ENCODE measurements at regions not wholly inside any gene's neighbourhood (a gene's known extent, or its start where the extent isn't known, plus 50 kb on each side); places are given as distances from the start of the nearest gene placed in this dataset.
"Not testable (repeated sequence)": the region's sequence is repeated elsewhere in the genome, so short reads cannot be mapped to it uniquely, and the experiment has no call there.

DNA sequence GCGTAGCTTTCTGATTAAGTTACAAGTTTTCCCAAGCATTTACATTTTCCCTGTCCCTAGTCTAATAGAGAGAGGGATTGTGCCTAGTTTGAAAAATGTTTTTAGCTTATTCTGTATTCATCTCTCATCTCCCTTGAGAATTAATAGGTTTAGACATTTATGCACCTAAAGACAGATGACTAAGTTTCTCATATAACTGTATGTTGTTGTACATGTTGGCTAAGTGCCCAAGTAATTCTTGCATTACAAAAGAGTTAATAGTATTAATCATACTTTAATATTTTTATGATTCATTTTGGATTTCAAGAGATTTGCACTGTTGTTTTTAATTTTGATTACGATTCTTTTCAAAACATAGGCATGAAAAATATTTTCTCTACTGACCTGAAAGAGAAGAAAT lies 109.0 kb upstream of the TBL1XR1 start:
- no peak for DNase-seq

DNA sequence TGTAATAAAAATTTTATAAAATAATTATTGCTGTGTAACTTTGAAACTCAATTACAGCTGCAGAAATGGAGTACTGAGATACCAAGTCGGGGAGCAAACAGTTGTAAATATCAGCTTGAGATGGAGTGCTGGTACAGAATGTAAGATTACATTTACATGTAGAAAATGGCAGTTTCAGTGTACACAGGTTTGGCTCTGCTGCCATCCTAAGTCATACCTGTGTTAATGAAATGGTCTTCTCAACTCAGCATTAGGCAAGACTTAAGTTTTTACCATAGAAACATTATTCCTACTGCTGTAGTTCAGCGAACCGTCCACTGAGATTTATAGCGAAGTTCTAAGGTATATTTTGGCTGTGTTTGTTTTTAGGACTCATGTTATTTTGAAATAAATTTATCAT lies 110.1 kb upstream of the TBL1XR1 start:
- no peak for DNase-seq

DNA sequence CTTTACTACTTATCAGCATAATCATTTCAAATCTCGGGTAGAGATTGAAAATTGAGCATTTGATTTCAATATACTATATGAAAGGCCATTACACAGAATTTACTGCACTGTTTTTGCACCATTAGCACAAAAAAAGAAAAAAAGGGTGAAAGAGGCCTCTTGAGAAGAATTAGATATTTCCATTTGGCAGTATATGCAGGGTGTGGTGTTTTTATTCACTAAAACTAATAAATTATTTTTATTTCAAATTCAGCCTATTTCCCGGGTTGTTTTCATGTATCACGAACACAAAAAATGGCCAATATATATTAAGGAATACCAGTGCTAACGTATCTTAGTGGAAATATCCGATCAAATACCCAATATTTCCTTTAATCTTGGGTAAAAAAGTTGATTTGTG lies 110.5 kb upstream of the TBL1XR1 start:
- no peak for DNase-seq

DNA sequence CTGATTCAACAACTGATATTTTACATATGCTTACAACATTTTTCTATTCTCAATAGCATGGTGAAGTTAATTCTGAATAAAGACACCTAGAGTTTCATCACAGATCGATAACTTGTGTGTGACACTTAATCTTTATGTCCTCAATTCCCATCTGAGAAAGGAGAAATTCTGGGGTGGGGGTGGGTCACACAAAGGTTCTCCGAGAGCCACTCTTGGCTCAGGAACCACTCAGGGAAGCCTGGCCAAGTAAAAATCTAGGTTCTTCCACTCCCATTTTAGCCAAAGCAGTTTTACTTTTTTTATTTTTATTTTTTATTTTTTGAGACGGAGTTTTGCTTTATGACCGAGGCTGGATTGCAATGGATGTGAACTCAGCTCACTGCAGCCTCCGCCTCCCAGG lies 111.0 kb upstream of the TBL1XR1 start:
- DNase-seq: no peak

DNA sequence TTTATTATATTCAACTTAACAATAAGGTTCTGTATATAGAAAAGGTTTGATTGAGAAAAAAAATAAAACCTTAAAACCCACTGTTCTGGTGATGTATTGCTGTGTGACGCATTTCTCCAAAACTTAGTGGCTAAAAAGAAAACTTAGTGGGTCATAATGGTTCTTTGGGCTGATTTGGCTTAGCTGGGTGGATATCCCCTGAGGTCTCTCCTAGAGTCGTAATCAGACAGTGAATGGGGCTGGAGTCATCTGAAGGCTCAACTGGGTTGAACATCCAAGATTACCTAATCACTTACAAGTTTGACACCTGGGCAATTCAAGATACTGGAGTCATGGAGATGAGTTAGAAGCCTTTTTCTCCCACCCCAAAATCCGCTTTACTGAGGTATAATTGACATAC lies 111.6 kb upstream of the TBL1XR1 start:
- no peak for DNase-seq

DNA sequence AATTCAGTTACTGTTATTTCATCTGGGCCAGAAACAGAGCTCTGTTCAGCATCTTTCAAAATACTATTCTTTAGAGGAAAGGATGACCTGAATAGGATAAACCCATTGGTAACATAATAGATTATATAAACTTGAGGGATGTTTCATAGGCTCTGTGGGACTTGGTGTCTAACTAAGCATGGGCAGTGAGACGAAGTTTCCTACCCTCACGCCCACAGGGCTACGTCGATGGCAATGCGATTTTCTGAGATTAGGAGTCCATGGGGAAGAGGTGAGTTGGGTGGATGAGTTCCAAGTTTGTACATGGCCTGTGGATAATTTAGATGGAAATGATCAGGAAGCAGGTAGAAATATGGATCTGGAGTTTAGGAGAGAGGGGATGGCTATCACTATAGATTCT lies 115.2 kb upstream of the TBL1XR1 start:
- no peak for DNase-seq

DNA sequence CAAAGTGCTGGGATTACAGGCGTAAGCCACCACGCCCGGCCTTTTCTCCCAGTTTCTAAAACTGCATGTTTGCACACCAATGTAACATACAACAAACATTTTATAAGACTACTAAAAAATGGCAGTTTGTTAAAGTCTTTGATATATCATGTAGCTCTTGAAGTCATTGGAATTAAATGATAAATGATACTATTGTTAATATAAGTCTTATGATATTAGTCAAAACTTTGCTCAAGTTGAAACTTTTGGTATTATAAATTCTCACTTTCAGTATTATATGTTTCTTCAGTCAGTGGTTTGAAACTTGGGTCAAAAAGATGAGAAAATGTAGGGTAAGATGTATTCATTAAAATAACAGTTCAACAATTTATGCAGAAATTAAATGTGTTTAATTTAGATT lies 117.6 kb upstream of the TBL1XR1 start:
- no peak for DNase-seq

DNA sequence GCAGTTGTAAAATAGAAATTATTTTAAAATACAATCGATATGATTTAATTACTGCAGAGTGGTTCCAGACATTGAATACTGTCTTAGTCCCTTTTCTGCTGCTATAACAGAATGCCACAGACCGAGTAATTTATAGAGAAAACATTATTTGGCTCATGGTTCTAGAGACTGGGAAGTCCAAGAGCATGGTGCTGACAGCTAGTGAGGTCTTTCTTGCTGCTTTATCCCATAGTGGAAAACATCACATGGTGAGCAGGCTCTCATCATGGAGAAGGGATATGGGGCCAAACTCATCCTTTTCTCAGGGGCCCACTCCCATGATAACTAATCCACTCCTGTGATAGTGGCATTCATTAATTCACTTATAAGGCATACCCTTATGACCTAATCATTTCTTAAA lies 120.0 kb upstream of the TBL1XR1 start:
- no peak for DNase-seq

DNA sequence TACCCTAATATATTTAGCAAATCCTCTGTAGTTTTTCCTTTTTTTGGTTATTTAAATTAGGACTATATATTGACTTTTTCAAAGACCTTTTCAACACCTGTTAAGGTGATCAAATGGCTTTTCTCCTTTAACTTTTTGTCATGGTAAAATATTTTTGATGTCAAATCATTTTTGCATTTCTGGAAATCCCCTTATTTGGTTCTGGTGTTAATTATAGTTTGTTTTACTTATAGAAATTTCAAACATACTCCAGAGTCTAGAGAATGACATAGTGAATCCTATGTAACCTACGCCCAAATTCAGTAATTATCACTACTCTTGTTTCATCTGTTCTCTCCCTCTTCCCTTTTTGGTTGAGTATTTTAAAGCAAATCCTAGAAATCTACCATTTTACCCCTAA lies 121.3 kb upstream of the TBL1XR1 start:
- DNase-seq: no peak

DNA sequence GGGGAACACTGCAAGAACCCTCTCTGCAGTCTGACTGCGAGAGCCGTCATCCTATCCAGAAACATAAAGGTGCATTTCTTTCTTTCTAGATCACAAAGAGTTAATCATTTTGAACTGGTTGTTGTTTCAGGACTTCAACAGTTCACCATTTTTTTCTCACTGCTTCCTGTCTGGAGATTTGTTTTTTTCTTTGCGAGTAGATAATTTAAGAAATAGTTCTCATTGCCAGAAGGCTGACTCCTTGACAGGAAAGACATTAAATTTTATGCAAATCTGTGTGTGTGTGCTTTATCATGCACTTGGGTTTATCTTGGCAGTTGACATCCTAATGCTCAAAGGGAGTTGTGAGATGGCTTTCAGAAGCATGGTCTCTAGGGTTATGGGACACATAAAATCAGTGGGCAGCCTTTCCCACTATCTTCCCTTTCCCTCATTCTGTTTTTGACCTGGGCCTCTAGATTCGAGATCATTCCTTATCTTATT lies 123.5 kb upstream of the TBL1XR1 start:
- no peak for DNase-seq

DNA sequence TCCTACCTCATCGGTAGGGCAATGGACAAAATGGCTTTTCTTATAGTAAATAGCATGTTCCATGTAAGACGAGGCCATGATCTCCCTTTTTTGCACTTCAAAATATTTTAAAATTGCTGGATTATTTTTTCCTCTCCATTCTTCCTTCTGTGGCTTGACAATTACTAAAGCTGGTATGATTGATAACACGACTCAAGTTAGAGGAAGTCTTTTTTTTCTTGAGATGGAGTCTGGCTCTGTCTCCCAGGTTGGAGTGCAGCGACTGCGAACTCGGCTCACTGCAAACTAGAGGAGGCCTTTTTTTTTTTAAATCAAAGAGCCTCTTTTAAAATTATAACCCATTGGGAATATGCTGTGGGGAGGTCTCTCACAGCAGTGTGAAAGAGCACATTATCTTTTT lies 124.5 kb upstream of the TBL1XR1 start:
- DNase-seq: no peak

DNA sequence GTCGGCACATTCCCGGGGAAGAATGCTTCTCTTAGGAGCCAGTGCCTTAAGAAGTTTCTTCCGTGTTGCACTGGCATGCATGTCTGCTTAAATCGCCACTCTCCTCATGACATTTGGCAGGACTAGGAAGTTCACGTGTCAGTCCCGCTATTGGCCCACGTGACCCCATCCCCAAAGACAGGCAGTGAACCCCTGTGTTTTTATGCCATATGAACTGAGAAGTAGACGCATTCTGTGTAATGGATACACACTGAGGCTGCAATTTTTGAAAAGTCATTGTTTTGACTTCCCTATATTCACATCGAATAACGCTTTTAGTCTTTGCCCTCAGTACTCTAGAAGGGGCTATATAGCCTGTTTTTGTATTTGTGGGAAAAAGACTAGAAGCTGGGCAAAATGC lies 125.6 kb upstream of the TBL1XR1 start:
- DNase-seq: no peak

DNA sequence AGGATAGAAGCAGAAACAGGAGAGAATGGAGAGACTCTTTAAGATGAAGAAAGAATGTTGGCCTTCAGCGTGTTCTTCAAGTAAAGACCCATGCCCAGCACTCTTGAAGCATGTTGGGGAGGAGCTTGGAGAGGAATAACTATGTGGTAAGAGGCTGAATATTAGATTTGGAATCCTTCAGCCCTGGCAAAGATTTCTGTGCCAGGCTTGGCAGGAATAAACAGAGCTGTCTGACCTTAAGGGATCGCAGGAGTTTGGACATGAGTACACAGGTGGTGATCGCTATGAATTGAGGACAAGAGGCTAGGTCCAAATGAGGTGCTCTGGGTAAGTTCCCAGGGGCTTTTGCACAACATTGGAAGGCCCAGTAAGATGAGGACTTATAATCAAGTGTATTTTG lies 132.6 kb upstream of the TBL1XR1 start:
- no peak for DNase-seq

DNA sequence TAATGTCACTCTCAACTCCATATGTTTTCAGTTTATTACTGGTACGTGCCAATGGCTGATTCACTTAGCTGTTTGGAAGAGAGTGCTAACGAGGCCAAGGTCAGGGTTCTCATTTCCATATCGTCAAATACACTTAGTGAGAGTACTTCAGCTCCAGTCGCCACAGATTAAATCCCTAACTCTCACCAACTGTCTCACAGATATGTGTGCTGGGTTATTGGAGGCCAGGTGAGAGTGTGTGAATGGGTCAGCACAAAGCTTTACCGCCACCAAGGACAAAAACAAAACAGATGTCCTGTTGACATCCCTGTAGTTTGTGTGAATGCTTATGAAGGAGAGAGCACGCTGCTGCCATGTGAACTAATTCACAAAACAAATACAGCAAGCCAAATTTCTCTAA lies 133.5 kb upstream of the TBL1XR1 start:
- DNase-seq: no peak

DNA sequence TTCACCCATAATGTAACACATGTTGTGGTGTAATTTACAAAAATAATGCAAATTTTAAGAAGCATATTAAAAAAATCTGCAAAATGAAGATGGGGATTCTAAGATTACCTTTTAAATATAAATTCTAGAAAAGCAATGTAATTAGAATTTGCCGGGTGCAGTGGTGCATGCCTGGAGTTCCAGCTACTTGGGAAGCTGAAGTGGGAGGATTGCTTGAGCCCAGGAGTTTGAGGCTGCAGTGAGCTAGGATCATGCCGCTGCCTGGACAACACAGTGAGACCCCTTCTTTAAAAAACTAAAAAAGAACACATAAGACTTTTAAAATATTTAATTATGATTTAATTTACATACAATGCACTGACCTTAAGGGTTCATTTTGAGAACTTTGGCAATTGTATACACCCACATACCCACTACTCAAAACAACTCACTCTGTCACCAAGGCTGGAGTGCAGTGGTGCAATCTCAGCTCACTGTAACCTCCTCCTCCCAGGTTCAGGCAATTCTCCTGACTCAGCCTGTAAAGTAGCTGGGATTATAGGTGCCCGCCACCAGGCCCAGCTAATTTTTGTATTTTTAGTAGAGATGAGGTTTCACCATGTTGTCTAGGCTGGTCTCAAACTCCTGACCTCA lies 134.0 kb upstream of the TBL1XR1 start:
- DNase-seq: no peak

DNA sequence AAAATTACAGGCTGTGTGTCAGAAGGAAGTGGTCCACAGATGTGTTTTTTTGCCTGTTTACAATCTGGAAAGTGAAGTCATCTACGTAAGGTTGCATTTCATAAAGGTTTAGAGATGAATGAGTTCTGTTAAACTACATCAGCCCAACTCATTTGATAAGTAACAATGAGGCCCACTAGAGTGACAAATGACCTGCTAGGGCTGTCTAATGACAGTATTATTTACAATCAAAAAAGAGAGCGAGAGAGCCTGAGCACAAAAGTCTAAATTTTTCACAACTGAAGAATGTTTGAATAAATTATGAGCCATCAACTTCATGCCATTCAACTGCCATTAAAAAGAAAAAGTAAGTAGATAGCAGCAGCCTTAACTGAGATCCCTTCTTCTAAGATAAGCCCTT lies 135.7 kb upstream of the TBL1XR1 start:
- no peak for DNase-seq

DNA sequence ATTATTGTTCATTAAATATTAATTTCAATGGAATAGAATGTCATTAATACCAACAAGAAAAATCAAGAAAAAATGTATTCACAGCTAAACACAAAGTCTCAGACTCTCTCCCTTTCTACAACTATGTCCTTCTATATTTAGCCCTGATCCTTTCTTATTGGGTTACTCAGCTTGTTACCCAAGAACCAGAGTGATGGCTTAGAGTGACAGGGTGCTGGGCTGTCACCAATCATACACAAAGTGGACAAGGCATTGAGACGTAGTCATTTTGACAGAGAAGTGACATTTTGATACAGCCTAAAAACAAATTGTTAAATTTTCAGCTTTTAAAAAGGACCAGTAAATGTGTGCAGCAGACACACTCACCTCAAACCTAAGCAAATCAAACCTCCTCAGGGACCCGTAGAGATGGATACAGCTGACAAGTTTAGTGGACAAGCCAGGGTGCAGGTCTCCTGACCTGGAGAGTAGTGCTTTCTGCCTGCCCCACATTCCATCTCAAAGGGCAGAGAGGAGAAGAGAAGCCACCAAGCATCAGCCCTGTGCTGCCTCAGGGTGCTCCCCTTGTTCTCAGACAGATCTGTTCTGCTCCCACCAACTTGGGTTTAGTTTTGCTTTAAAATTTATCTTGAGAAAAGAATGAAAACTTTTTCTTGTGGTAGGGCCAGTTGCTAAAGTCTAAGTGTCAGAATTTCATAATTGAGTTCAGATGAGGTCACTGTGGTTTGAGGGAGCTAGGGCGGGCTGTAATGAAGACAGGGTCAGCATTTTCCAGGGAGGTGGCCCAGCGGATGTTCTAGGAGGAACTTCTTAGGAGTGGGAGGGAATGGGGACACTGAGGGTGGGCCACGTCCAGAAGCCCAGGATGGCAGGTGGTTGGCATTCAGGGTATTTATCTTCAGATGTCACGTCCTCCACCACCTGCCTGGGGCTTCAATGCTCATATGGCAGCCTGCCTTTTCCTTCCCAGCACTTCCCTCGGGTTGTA lies 136.5 kb upstream of the TBL1XR1 start:
- DNase-seq: no peak

DNA sequence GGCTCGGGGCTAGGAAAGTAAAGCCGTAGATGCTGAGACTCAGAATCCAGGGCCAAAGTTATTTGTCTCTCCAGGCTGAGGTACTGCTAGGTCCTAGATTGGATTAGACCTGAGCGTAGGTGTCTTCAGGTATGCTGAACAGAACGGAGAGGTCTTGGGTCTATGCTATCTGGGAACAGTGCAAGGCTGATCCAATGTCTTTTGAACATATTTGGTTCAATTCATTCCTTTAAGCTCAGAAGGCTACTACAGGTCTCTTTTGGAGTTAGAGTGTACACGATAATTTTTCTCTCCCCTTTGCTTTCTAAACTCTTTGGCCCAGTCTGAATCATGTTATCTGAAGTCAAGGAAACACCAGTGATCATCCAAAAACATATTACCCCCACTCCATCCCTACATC lies 137.5 kb upstream of the TBL1XR1 start:
- no peak for DNase-seq

DNA sequence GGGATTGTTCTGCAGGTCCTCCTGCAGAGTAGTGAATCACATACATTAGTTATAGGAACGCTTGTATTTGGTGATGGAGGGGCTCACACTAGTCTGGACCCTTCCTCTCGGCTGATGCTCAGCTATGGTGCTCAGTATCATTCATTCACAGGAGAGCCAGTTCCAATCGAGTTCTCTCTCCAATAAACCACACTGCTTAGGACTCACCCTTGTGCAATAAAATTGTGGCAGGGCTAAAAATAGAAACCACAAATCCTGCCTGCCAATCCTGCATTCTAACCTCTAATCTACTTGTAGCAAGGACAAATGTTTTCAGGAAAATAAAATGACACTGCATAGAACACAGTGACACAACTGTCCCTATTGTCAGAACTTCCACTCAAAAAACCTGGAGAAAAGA lies 138.4 kb upstream of the TBL1XR1 start:
- no peak for DNase-seq

DNA sequence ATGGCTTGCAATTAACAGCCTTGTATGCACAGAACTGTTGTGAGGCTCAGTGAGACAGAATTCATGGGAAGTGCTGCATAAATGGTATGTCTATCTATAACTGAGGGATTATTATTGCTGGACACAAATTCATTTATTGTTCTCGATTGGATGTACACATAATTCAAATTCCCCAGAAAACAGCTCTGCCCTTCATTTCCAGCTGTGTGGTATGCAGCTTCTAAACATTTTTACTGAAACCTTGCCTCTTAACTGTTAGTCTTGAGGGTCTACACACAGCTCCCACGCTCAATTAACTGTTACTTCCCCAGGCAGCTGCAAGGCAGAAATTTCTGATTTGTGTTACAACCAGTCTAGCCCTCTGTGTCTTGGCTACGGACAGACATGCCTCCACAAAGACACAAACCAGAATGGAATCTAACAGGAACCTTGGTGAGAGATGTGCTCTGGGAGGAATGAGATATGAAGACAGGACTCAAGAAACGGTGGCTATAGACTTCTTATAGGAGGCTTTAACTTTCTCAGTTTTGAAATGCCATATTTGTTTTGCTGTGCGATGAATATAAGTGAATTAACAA lies 139.7 kb upstream of the TBL1XR1 start:
- DNase-seq: no peak

DNA sequence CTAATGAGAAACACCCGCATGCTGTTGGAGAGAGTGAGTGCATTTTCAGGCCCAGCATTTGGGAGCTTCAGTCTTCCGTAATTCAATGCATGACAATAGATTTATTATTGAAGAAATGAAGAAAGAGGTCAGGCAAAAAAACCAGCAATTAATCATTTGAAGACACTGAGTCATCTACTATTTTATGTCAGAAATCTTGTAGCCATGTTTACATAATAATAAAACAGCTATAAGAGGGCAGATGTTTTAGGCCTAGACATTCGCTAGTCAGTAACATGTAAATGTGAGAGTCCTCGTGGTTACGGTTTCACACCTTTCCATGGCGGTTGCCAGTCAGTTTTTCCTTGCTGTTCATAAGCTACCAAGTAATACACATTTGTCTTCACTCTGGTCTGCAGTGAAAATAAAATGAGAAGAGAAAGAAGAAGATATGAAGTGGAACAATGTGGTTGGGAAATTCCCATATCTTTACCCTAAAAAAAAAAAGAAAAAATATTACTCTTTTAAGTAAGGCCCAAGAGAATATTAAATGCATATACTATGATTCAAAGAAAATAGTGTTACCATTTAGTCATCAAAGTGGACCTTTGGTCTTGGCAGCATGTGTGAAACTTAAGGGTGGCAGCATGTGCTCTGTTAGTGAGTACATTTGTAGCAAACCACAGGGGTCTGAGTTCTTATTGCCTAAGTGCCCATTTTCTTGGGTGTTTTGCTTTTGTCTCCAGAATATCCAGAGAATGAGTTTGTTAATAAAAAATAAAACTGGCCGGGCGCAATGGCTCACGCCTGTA lies 140.5 kb upstream of the TBL1XR1 start:
- no peak for DNase-seq

DNA sequence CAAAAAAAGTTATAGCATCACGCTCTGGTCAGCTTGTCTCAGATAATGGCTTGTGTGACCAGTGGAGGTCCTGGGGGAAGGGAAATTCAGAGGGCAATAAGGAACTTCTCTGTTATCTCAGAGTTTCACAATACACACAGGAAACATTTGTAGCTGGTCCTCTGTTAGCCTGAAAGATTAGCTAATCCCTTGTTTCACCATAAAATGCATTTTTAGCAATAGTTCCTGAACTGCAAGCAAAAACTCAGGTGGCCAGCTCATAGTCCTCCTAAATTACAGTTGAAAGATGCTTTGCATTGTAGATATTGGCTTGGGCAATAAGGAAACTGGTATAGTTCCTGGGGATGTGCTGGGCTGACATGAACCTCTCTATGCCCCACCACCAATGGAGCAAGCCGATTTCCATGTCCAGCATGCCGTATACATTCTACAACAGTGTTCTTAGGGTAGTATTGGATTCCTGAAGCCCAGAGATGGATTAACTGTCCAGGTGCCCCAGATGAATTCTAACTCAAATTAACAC lies 141.5 kb upstream of the TBL1XR1 start:
- no peak for DNase-seq

DNA sequence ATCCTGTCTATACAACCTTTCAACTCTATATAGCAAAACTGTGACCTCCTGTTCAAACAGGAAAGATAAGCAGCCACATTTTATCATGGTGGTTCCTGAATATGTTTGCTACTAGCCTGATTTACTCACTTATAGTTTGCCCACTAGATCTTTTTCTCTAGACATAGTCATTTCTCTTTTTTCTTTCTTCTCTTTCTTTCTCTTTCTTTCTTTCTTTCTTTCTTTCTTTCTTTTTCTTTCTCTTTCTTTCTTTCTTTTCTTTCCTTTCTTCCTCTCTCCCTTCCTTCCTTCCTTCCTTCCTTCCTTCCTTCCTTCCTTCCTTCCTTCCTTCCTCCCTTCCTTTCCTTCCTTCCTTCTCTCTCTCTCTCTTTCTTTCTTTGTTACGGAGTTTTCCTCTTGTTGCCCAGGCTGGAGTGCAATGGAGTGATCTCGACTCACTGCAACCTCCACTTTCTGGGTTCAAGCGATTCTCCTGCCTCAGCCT lies 142.0 kb upstream of the TBL1XR1 start:
- not testable (repeated sequence) for DNase-seq

All from COR-L47 (cell line).